MCF 10A (cell line): ENCODE measurements at regions not wholly inside any gene's neighbourhood (a gene's known extent, or its start where the extent isn't known, plus 50 kb on each side); places are given as distances from the start of the nearest gene placed in this dataset.

Source experiments
- BruUV-seq: library from RNA; stranded (reverse); fragments of 400-500 nt; replicated peaks from 2 replicates; lab custom pipeline; 2021; lab: Mats Ljungman, UMichigan
- CTCF ChIA-PET: fragments of 300-600 bp; sonication (Branson Sonifier 250); formaldehyde crosslinking; extraction: SDS; loops from one replicate; lab custom pipeline; 2021; ENCODE audit warnings: antibody characterized with exemption, inconsistent platforms; lab: Yijun Ruan, JAX
- POLR2A ChIA-PET: fragments of 300-600, 350-650 bp; sonication (Branson Sonifier 250); formaldehyde crosslinking; extraction: SDS; loops from one replicate; lab custom pipeline; 2020; ENCODE audit warnings: antibody characterized with exemption, inconsistent platforms; lab: Yijun Ruan, JAX
- DNase-seq: peaks from one replicate; pipeline ENCODE4 v3.0.0-alpha.2; 2018; ENCODE audit not compliant: unreplicated experiment
- H3K27ac Mint-ChIP-seq: one replicate; pipeline ENCODE4 v1.8.0; 2022; ENCODE audit warnings: mild to moderate bottlenecking, low read depth, mixed read lengths; ENCODE audit not compliant: unreplicated experiment
- H3K27me3 Mint-ChIP-seq: one replicate; pipeline ENCODE4 v1.8.0; 2022; ENCODE audit warnings: mixed read lengths; ENCODE audit not compliant: insufficient read depth, unreplicated experiment
- H3K36me3 Mint-ChIP-seq: one replicate; pipeline ENCODE4 v1.8.0; 2022; ENCODE audit warnings: mild to moderate bottlenecking, moderate library complexity, mixed read lengths; ENCODE audit not compliant: insufficient read depth, unreplicated experiment
- H3K4me1 Mint-ChIP-seq: one replicate; pipeline ENCODE4 v1.8.0; 2022; ENCODE audit warnings: mixed read lengths; ENCODE audit not compliant: insufficient read depth, unreplicated experiment
- H3K4me3 Mint-ChIP-seq: one replicate; pipeline ENCODE4 v1.8.0; 2022; ENCODE audit warnings: mild to moderate bottlenecking, moderate library complexity, mixed read lengths; ENCODE audit not compliant: unreplicated experiment
- H3K9me3 Mint-ChIP-seq: one replicate; pipeline ENCODE4 v1.8.0; 2022; ENCODE audit warnings: mixed read lengths; ENCODE audit not compliant: unreplicated experiment
- CTCF ChIP-seq: fragments of 200-600 bp; IDR thresholded peaks from one replicate; pipeline ENCODE4 v1.8.0; 2022; ENCODE audit warnings: antibody characterized with exemption, mild to moderate bottlenecking; ENCODE audit not compliant: unreplicated experiment
- intact Hi-C: fragments of 100-400 bp; cut with micrococcal nuclease; formaldehyde crosslinking; loops from 2 replicates; pipeline ENCODE4 v1.14.1; 2022

GRCh38 chr18:25705650-25706049 lies 353.7 kb upstream of the ZNF521 start:
- no peaks in the 10 kb centered on the region for H3K4me1 Mint-ChIP-seq
- intact Hi-C loops: no loop called here
- no peak overlapping the region for H3K27ac Mint-ChIP-seq
- ChIA-PET CTCF (no interaction called here), POLR2A (no interaction called here)
- BruUV-seq: no TSS peak
- TF ChIP-seq CTCF: no peak
- H3K27me3 Mint-ChIP-seq: no peaks in the 10 kb centered on the region
- no peaks in the 10 kb centered on the region for H3K36me3 Mint-ChIP-seq
- H3K4me3 Mint-ChIP-seq: no peak overlapping the region
- no peak for DNase-seq
- peaks cover 25% of the 10 kb centered on the region for H3K9me3 Mint-ChIP-seq

GRCh38 chr18:25704494-25704893 lies 352.5 kb upstream of the ZNF521 start:
- intact Hi-C loops: no loop called here
- no peaks in the 10 kb centered on the region for H3K36me3 Mint-ChIP-seq
- no peaks in the 10 kb centered on the region for H3K4me1 Mint-ChIP-seq
- no peaks in the 10 kb centered on the region for H3K27me3 Mint-ChIP-seq
- no peak for TF ChIP-seq CTCF
- POLR2A ChIA-PET: no interaction called here
- no peak overlapping the region for H3K27ac Mint-ChIP-seq
- CTCF ChIA-PET: no interaction called here
- no peak overlapping the region for H3K4me3 Mint-ChIP-seq
- no peak for DNase-seq
- BruUV-seq: no TSS peak
- peaks cover 20% of the 10 kb centered on the region for H3K9me3 Mint-ChIP-seq

- no peaks in the 10 kb centered on the region for H3K36me3 Mint-ChIP-seq
- BruUV-seq: no TSS peak
- no peaks in the 10 kb centered on the region for H3K4me1 Mint-ChIP-seq
- H3K27me3 Mint-ChIP-seq: no peaks in the 10 kb centered on the region
- no peak overlapping the region for H3K27ac Mint-ChIP-seq
- TF ChIP-seq CTCF: no peak
- ChIA-PET CTCF (no interaction called here), POLR2A (no interaction called here)
- DNase-seq: no peak
- no peak overlapping the region for H3K4me3 Mint-ChIP-seq
- intact Hi-C loops: no loop called here
- peaks cover 21% of the 10 kb centered on the region for H3K9me3 Mint-ChIP-seq
Observed at GRCh38 chr18:25704071-25704470, 352.1 kb upstream of the ZNF521 start.

- peaks cover 24% of the 10 kb centered on the region for H3K9me3 Mint-ChIP-seq
- no peaks in the 10 kb centered on the region for H3K4me1 Mint-ChIP-seq
- no peak for TF ChIP-seq CTCF
- no peaks in the 10 kb centered on the region for H3K27me3 Mint-ChIP-seq
- no peaks in the 10 kb centered on the region for H3K36me3 Mint-ChIP-seq
- no peak overlapping the region for H3K4me3 Mint-ChIP-seq
- ChIA-PET CTCF (no interaction called here), POLR2A (no interaction called here)
- H3K27ac Mint-ChIP-seq: no peak overlapping the region
- no TSS peak for BruUV-seq
- DNase-seq: no peak
- intact Hi-C loops: no loop called here
Observed at GRCh38 chr18:25701821-25702220, 349.9 kb upstream of the ZNF521 start.
